ENCODE measurements at regions not wholly inside any gene's neighbourhood (a gene's known extent, or its start where the extent isn't known, plus 50 kb on each side); places are given as distances from the start of the nearest gene placed in this dataset.

GRCh38 chr12:90677055-90677454 is 277.9 kb downstream of the CCER1 start:
- TF ChIP-seq CTCF (IDR thresholded peaks at IDR 0.05 in 8 of 11, conservative IDR thresholded peaks at IDR 0.05 in 3 of 11) (no peak), POLR2A (IDR thresholded peaks at IDR 0.05) (no peak), POLR2AphosphoS5 (IDR thresholded peaks at IDR 0.05) (no peak)

All from spleen (tissue), 7 donors.